ENCODE measurements at regions not wholly inside any gene's neighbourhood (a gene's known extent, or its start where the extent isn't known, plus 50 kb on each side); places are given as distances from the start of the nearest gene placed in this dataset.

DNA sequence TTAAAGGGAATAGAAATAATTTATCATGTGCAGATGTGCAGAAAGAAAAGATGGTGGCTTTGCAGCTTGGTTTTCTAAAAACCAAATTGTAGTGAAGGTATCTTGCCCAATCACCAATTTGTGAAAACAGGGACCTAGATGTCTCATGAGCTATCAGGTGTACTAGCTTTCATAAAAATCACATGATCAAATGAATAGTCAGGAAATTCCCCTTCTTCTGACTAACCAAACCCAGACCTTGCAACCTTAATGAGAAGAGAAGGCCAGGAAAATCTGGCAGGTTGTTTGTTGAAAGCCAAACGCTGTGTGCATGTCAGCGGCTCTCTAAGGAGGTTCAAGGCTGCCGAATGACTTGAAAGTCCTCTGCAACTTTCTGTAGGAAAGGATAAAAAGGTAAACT is 304.4 kb upstream of the NRP1 start:
- no peak for TF ChIP-seq EZH2 (IDR thresholded peaks at IDR 0.05; ENCODE audit: insufficient read depth, poor library complexity, severe bottlenecking)
- no peak for TF ChIP-seq EZH2phosphoT487 (IDR thresholded peaks at IDR 0.05; ENCODE audit: insufficient read depth, low read depth)
